ENCODE measurements at regions not wholly inside any gene's neighbourhood (a gene's known extent, or its start where the extent isn't known, plus 50 kb on each side); places are given as distances from the start of the nearest gene placed in this dataset.
"Not testable (repeated sequence)": the region's sequence is repeated elsewhere in the genome, so short reads cannot be mapped to it uniquely, and the experiment has no call there.

- Histone ChIP-seq H3K4me1 (no peaks in the 10 kb centered on the region), H3K36me3 (no peaks in the 10 kb centered on the region), H3K4me3 (no peak overlapping the region), H3K27me3 (ENCODE audit: low read depth) (no peaks in the 10 kb centered on the region), H3K9me3 (no peaks in the 10 kb centered on the region), H3K27ac (no peak overlapping the region)
- TF ChIP-seq CTCF (IDR thresholded peaks at IDR 0.05): no peak
- DNase-seq (no peak), ATAC-seq (no peak)
- intact Hi-C loops (cut with DNase I): no loop called here
Observed at GRCh38 chrX:94288972-94289371, 615.0 kb downstream of the FAM133A start.

GRCh38 chrX:94302446-94302845 lies 628.4 kb downstream of the FAM133A start:
- Histone ChIP-seq H3K36me3 (no peaks in the 10 kb centered on the region), H3K4me3 (no peak overlapping the region), H3K4me1 (no peaks in the 10 kb centered on the region), H3K27ac (no peak overlapping the region), H3K9me3 (no peaks in the 10 kb centered on the region), H3K27me3 (ENCODE audit: low read depth) (no peaks in the 10 kb centered on the region)
- TF ChIP-seq CTCF (IDR thresholded peaks at IDR 0.05): no peak
- no peak for ATAC-seq
- no peak for DNase-seq
- intact Hi-C loops (cut with DNase I): no loop called here

GRCh38 chrX:94329182-94329581 lies 655.2 kb downstream of the FAM133A start:
- intact Hi-C loops (cut with DNase I): no loop called here
- DNase-seq: no peak
- Histone ChIP-seq H3K27ac (no peak overlapping the region), H3K9me3 (no peaks in the 10 kb centered on the region), H3K4me3 (no peak overlapping the region), H3K4me1 (no peaks in the 10 kb centered on the region), H3K27me3 (ENCODE audit: low read depth) (no peaks in the 10 kb centered on the region), H3K36me3 (no peaks in the 10 kb centered on the region)
- no peak for TF ChIP-seq CTCF (IDR thresholded peaks at IDR 0.05)
- ATAC-seq: no peak

- H3K27ac ChIP-seq; H3K4me3 ChIP-seq; H3K27me3 ChIP-seq (ENCODE audit: low read depth); ATAC-seq; H3K9me3 ChIP-seq; DNase-seq; H3K36me3 ChIP-seq; H3K4me1 ChIP-seq; intact Hi-C loops (cut with DNase I): not testable (repeated sequence)
Observed at GRCh38 chrX:94341730-94342129, 667.7 kb downstream of the FAM133A start.

GRCh38 chrX:94361241-94361640 lies 687.2 kb downstream of the FAM133A start:
- DNase-seq (no peak), ATAC-seq (no peak)
- intact Hi-C loops (cut with DNase I): no loop called here
- H3K36me3 ChIP-seq: no peaks in the 10 kb centered on the region
- no peak overlapping the region for H3K4me3 ChIP-seq
- no peak overlapping the region for H3K27ac ChIP-seq
- TF ChIP-seq CTCF (IDR thresholded peaks at IDR 0.05): no peak
- no peaks in the 10 kb centered on the region for H3K9me3 ChIP-seq
- no peaks in the 10 kb centered on the region for H3K4me1 ChIP-seq
- no peaks in the 10 kb centered on the region for H3K27me3 ChIP-seq (ENCODE audit: low read depth)

- H3K27ac ChIP-seq: no peak overlapping the region
- H3K4me1 ChIP-seq: no peaks in the 10 kb centered on the region
- DNase-seq (no peak), ATAC-seq (no peak)
- no peaks in the 10 kb centered on the region for H3K36me3 ChIP-seq
- H3K9me3 ChIP-seq: no peaks in the 10 kb centered on the region
- H3K4me3 ChIP-seq: no peak overlapping the region
- intact Hi-C loops (cut with DNase I): no loop called here
- TF ChIP-seq CTCF (IDR thresholded peaks at IDR 0.05): no peak
- H3K27me3 ChIP-seq (ENCODE audit: low read depth): no peaks in the 10 kb centered on the region
Observed at GRCh38 chrX:94365736-94366135, 691.7 kb downstream of the FAM133A start.
